HG02970 (cell line): ENCODE measurements at regions not wholly inside any gene's neighbourhood (a gene's known extent, or its start where the extent isn't known, plus 50 kb on each side); places are given as distances from the start of the nearest gene placed in this dataset.
"Not testable (repeated sequence)": the region's sequence is repeated elsewhere in the genome, so short reads cannot be mapped to it uniquely, and the experiment has no call there.

Experiments used
- ATAC-seq: cut with Tn5 transposase; IDR thresholded peaks from one replicate; pipeline ENCODE4 v1.9.1; 2021; ENCODE audit warnings: mild to moderate bottlenecking, moderate library complexity, moderate number of reproducible peaks; ENCODE audit not compliant: unreplicated experiment, low FRiP score

GRCh38 chr18:33826151-33826550 is 248.1 kb downstream of the ASXL3 start:
- ATAC-seq: no peak

- ATAC-seq: no peak
Observed at GRCh38 chr18:33821503-33821902, 243.5 kb downstream of the ASXL3 start.

DNA sequence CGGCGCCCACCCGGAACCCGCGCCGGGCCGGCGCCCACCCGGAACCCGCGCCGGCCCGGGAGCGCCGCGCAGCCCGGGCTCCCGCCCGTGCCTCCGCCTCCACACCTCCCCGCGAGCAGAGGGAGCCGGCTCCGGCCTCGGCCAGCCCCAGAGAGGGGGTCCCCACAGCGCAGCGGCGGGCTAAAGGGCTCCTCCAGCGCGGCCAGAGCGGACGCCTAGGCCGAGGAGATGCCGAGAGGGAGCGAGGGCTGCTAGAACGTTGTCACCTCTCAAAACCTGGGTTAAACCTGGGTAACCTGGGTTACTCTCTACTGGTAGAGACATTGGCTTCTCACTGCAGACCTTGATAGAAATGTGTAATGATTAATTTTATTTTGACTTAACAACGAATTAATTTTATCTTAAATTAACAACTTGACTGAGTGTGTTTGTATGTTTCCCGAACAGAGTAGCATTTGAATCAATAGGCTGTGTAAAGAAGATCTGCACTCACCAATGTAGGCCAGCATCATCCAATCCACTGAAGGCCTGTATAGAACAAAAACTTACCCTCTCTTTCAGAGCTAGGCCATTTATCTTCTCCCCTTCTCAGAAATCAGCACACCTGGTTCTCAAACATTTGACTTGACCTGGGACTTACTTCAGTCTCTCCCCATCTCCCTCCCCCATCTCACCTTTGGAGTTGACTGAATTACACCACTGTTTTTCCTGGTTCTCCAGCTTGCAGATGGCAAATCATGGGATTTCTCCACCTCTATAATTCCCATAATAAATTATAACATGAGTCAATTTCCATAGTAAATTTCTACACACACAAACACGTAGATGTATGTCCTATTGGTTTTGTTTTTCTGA is 242.7 kb downstream of the ASXL3 start:
- no peak for ATAC-seq

DNA sequence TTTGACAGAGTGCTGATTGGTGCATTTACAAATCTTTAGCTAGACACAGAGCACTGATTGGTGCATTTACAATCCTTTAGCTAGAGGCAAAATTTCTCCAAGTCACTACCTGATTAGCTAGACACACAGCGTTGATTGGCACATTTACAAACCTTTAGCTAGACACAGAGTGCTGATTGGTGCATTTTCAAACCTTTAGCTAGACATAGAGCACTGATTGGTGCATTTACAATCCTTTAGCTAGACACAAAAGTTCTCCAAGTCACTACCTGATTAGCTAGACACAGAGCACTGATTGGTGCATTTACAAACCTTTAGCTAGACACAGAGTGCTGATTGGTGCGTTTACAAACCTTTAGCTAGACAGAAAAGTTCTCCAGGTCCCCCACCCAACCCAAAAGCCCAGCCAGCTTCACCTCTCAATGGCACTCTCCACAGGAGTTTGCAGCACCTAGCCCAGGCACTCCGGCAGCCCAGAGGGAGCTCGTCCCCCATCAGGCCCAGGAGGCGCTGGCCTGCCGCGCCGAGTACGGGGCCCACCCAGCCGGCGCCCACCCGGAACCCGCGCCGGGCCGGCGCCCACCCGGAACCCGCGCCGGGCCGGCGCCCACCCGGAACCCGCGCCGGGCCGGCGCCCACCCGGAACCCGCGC is 241.8 kb downstream of the ASXL3 start:
- not testable (repeated sequence) for ATAC-seq

- no peak for ATAC-seq
Observed at GRCh38 chr18:33818145-33818544, 240.1 kb downstream of the ASXL3 start.

GRCh38 chr18:33817096-33817495 is 239.1 kb downstream of the ASXL3 start:
- ATAC-seq: no peak

DNA sequence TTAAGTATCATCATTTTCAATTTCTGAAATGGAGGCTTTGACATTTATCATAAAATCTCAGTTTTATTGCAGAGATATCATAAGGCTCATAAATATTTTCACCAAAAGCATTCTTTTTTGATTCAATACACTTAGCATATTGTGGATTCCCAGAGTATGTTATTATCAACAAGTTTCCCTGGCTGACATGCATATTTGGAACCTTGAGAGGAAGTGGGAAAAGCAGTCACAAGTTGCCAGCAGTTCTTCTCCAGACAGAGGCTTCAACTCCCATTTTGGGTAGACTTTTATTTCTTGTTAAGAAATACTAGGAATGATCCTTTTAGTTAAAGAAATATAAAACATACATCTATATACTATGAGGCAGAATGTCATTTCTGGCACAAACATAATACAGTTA is 236.5 kb downstream of the ASXL3 start:
- ATAC-seq: no peak

DNA sequence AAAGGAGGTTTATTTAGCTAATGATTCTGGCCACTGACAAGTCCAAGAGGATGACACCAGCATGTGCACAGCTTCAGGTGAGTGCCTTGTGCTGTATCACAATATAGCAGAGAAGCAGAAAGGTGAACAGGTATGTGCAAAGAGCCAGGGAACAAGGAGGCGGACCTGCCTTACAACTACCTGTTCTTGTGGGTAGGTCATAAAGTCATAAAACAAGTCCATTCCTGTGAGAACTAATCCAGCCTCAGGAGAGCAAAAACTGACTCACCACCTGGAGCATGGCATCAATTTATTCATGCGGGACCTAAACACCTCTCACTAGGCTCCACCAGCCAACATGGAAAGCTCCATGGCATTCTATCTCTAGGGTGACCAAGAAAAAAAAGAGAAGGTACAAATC is 234.2 kb downstream of the ASXL3 start:
- no peak for ATAC-seq

DNA sequence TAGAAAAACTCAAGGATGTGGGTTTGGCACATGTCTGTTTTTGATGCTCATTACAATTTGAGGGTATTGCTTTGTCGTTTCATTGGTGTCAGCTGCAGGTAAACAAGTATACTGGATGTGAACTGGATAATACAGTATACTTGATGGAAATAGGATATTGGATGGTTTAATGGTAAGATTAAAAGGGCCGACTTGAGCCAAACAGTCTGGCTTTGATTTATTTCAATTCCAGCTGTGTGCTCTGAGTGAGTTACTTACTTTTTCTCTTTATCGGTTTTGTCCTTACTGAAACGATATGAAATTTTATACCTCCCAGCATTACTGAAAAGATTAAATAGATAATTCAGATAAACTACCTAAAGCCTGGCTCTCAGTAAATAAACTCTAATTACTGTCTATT is 227.6 kb downstream of the ASXL3 start:
- no peak for ATAC-seq

GRCh38 chr18:33804258-33804657 is 226.2 kb downstream of the ASXL3 start:
- ATAC-seq: no peak

DNA sequence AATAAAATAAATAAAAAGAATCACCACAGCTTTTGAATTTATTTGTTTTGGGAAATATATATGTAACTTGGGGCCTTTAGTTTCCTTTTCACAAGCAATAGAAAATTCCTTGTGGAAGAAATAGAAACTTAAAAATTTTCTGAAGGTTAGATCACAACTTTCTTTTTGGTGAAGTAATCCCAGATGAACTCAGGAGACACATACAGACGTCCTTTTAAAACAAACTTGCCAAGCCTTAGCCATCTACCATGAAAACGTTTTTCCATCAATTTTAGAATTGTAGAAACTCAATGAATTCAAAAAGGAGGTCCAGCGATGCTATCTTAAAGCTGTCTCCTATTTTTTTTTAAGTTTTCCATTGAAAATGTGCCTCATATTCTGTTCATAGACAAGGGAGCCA is 225.6 kb downstream of the ASXL3 start:
- no peak for ATAC-seq

- ATAC-seq: no peak
Observed at GRCh38 chr18:33802955-33803354, 224.9 kb downstream of the ASXL3 start.
